Panc1 (cell line): ENCODE measurements at regions not wholly inside any gene's neighbourhood (a gene's known extent, or its start where the extent isn't known, plus 50 kb on each side); places are given as distances from the start of the nearest gene placed in this dataset.

Experiments
- ATAC-seq: fragments of 200-7000 bp; cut with Tn5 transposase; 2 replicates; pipeline ENCODE4 v1.9.1; 2020; ENCODE audit warnings: mild to moderate bottlenecking, moderate library complexity
- BruUV-seq: library from RNA; stranded (reverse); fragments of 400-500 nt; replicated peaks from 2 replicates; lab custom pipeline; 2021; lab: Mats Ljungman, UMichigan
- CTCF ChIA-PET: fragments of 300-600 bp; sonication (Branson Sonifier 250); formaldehyde crosslinking; loops from one replicate; lab custom pipeline; 2022; ENCODE audit warnings: antibody characterized with exemption; lab: Charles Lee
- POLR2A ChIA-PET: fragments of 300-600 bp; sonication (Branson Sonifier 250); formaldehyde crosslinking; loops from one replicate; lab custom pipeline; 2022; ENCODE audit warnings: antibody characterized with exemption; lab: Charles Lee
- DNase-seq: peaks from one replicate; pipeline ENCODE4 v3.0.0-alpha.2; 2010; ENCODE audit warnings: low read depth, low spot score
- H3K27ac ChIP-seq: 2 replicates; pipeline ENCODE4 v1.5.1; 2011; ENCODE audit warnings: mild to moderate bottlenecking, low read length, inconsistent platforms
- H3K27me3 ChIP-seq: fragments of 200-500 bp; sonication (Bioruptor generic); 2 replicates; pipeline ENCODE4 v1.6.0; 2014; ENCODE audit warnings: low read length, inconsistent platforms; ENCODE audit not compliant: control insufficient read depth, insufficient read depth
- H3K36me3 ChIP-seq: fragments of 200-500 bp; sonication (Bioruptor generic); 2 replicates; pipeline ENCODE4 v1.5.1; 2014; ENCODE audit warnings: inconsistent platforms, mild to moderate bottlenecking, low read length, moderate library complexity; ENCODE audit not compliant: control insufficient read depth, insufficient read depth
- H3K4me1 ChIP-seq: 2 replicates; pipeline ENCODE4 v1.5.1; 2011; ENCODE audit warnings: inconsistent platforms, mild to moderate bottlenecking, low read length, moderate library complexity; ENCODE audit not compliant: control insufficient read depth, insufficient read depth
- H3K4me3 ChIP-seq, 2 experiments: 2 replicates each; pipeline ENCODE4 v1.5.1; 2011 to 2012; ENCODE audit warnings: low read depth in 2 of 2, low read length in 2 of 2, mild to moderate bottlenecking in 2 of 2, inconsistent platforms in 1 of 2, moderate library complexity in 1 of 2
- H3K9me3 ChIP-seq: fragments of 200-500 bp; sonication (Bioruptor generic); 2 replicates; pipeline ENCODE4 v1.5.1; 2014; ENCODE audit warnings: low read depth, mild to moderate bottlenecking, inconsistent platforms, low read length, moderate library complexity; ENCODE audit not compliant: control insufficient read depth, insufficient read depth
- POLR2AphosphoS5 ChIP-seq: IDR thresholded peaks from 2 replicates; pipeline ENCODE4 v1.6.1; 2012; ENCODE audit warnings: mild to moderate bottlenecking, low read depth, low read length, moderate library complexity
- SIN3A ChIP-seq: IDR thresholded peaks from 2 replicates; pipeline ENCODE4 v1.6.1; 2012; ENCODE audit warnings: low read depth, mild to moderate bottlenecking, low read length, moderate library complexity, borderline replicate concordance; ENCODE audit not compliant: insufficient read depth
- TCF7L2 ChIP-seq: IDR thresholded peaks from 2 replicates; pipeline ENCODE4 v1.6.1; 2011; ENCODE audit warnings: mild to moderate bottlenecking, low read depth, low read length, inconsistent platforms
- in situ Hi-C: cut with HindIII; loops from 2 replicates; pipeline ENCODE4 v1.10.0; 2016; ENCODE audit warnings: low sequenced_read_pairs, low pct_unique_long_range_greater_than_20kb
- intact Hi-C: fragments of 100-400 bp; cut with micrococcal nuclease; formaldehyde crosslinking; loops from one replicate; pipeline ENCODE4 v1.10.0; 2022; ENCODE audit not compliant: unreplicated experiment
- TF ChIP-seq, protein P1 (sequence below), 2 experiments: IDR thresholded peaks; 2 replicates each; pipeline ENCODE4 v1.6.1; 2011 to 2012; ENCODE audit warnings: low read depth in 2 of 2, control low read depth in 1 of 2, low read length in 1 of 2, mild to moderate bottlenecking in 1 of 2, moderate library complexity in 1 of 2; ENCODE audit not compliant: insufficient read depth in 1 of 2
- TF ChIP-seq, protein P2 (sequence below): fragments of 450-650 bp; IDR thresholded peaks from 2 replicates; pipeline ENCODE4 v1.5.1; 2017; ENCODE audit warnings: mild to moderate bottlenecking

DNA sequence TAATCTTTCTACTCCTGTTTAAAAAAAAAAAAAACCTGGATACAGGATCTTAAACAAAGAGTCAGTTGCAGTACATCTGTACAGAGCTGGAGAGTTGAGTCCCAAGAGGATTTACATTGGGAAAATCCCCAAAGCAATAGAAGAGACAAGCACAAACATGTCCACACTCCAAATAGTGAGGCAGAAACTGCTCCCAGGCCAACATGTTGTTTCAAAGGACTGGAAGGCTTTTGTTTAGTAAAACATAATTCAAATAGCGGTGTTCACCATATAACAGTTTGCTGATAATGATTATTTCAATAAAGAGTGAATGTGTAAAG, 425.4 kb downstream of the ADGRL2 start:
- ChIA-PET POLR2A (no interaction called here), CTCF (interaction anchor here (0.6 kb wide), 1 partner anchor 121 kb away, joined by 12 read pairs; no protein-coding TSS in a partner anchor)
- no TSS peak for BruUV-seq
- H3K27ac ChIP-seq: no peak overlapping the region
- DNase-seq: no peak
- TF ChIP-seq POLR2AphosphoS5: no peak
- TF ChIP-seq SIN3A: no peak
- TF ChIP-seq, protein P1, sequence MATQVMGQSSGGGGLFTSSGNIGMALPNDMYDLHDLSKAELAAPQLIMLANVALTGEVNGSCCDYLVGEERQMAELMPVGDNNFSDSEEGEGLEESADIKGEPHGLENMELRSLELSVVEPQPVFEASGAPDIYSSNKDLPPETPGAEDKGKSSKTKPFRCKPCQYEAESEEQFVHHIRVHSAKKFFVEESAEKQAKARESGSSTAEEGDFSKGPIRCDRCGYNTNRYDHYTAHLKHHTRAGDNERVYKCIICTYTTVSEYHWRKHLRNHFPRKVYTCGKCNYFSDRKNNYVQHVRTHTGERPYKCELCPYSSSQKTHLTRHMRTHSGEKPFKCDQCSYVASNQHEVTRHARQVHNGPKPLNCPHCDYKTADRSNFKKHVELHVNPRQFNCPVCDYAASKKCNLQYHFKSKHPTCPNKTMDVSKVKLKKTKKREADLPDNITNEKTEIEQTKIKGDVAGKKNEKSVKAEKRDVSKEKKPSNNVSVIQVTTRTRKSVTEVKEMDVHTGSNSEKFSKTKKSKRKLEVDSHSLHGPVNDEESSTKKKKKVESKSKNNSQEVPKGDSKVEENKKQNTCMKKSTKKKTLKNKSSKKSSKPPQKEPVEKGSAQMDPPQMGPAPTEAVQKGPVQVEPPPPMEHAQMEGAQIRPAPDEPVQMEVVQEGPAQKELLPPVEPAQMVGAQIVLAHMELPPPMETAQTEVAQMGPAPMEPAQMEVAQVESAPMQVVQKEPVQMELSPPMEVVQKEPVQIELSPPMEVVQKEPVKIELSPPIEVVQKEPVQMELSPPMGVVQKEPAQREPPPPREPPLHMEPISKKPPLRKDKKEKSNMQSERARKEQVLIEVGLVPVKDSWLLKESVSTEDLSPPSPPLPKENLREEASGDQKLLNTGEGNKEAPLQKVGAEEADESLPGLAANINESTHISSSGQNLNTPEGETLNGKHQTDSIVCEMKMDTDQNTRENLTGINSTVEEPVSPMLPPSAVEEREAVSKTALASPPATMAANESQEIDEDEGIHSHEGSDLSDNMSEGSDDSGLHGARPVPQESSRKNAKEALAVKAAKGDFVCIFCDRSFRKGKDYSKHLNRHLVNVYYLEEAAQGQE (IDR thresholded peaks at IDR 0.05; ENCODE audit: insufficient read depth in 1 of 2, low read depth in 2 of 2, low read length in 1 of 2): no peak
- TF ChIP-seq, protein P2, sequence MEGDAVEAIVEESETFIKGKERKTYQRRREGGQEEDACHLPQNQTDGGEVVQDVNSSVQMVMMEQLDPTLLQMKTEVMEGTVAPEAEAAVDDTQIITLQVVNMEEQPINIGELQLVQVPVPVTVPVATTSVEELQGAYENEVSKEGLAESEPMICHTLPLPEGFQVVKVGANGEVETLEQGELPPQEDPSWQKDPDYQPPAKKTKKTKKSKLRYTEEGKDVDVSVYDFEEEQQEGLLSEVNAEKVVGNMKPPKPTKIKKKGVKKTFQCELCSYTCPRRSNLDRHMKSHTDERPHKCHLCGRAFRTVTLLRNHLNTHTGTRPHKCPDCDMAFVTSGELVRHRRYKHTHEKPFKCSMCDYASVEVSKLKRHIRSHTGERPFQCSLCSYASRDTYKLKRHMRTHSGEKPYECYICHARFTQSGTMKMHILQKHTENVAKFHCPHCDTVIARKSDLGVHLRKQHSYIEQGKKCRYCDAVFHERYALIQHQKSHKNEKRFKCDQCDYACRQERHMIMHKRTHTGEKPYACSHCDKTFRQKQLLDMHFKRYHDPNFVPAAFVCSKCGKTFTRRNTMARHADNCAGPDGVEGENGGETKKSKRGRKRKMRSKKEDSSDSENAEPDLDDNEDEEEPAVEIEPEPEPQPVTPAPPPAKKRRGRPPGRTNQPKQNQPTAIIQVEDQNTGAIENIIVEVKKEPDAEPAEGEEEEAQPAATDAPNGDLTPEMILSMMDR: no peak
- no peaks in the 10 kb centered on the region for H3K36me3 ChIP-seq
- H3K27me3 ChIP-seq: no peaks in the 10 kb centered on the region
- no peak overlapping the region for H3K4me3 ChIP-seq
- no peaks in the 10 kb centered on the region for H3K4me1 ChIP-seq
- no peaks in the 10 kb centered on the region for H3K9me3 ChIP-seq
- ATAC-seq: no peak
- in situ Hi-C loops: no loop called here
- intact Hi-C loops: no loop called here

DNA sequence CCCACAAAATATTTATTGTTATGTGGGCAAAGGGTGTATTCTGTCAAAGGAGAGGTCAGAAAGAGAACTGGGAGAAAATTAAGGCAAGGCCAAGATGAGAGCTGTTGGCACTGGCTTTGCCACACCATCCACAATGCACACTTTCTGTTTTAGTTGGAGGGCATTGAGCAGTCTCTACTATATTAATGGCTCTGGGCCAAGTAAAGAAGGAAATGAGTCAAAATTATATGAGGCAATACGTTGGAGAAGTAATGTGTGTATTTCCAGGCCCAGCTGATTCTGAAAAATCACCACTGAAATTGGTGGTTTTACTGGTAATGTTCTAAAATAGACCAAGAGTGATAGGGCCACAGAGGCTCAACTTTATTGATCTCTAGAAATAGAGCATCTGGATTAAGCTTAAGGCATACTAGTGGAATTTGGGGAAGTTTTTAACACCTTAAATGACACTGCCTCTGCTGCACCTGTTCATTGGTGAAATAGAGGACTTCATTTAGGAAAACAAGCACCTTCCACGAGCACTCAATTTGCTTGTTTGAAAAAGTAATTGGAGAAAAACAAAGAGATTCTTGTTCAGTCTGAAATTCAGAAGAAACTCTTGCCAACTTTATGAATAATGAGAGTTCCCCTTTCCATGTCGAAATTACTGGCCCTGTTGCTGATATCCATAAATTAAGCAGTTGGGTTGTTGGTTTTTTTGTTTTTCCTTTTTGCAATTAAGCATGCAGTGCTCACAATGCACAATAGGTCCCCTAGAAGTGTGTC, 424.9 kb downstream of the ADGRL2 start:
- H3K27me3 ChIP-seq: no peaks in the 10 kb centered on the region
- BruUV-seq: no TSS peak
- H3K9me3 ChIP-seq: no peaks in the 10 kb centered on the region
- CTCF ChIA-PET: interaction anchor here (0.6 kb wide), 1 partner anchor 122 kb away, joined by 12 read pairs; no protein-coding TSS in a partner anchor
- no peak overlapping the region for H3K4me3 ChIP-seq
- DNase-seq (no peak), ATAC-seq (no peak)
- H3K36me3 ChIP-seq: no peaks in the 10 kb centered on the region
- TF ChIP-seq, protein P1 (IDR thresholded peaks at IDR 0.05; ENCODE audit: insufficient read depth in 1 of 2, low read depth in 2 of 2, low read length in 1 of 2): no peak
- TF ChIP-seq SIN3A (no peak), POLR2AphosphoS5 (no peak), TCF7L2 (no peak)
- TF ChIP-seq, protein P2: no peak
- H3K4me1 ChIP-seq: no peaks in the 10 kb centered on the region
- no peak overlapping the region for H3K27ac ChIP-seq
- in situ Hi-C loops: no loop called here
- POLR2A ChIA-PET: no interaction called here
- intact Hi-C loops: no loop called here
